ENCODE measurements at regions not wholly inside any gene's neighbourhood (a gene's known extent, or its start where the extent isn't known, plus 50 kb on each side); places are given as distances from the start of the nearest gene placed in this dataset.

- TF ChIP-seq RB1 (IDR thresholded peaks at IDR 0.05; ENCODE audit: borderline replicate concordance) (no peak), KLF5 (IDR thresholded peaks at IDR 0.05; ENCODE audit: partially characterized antibody) (no peak)
Measured at GRCh38 chr7:25066253-25066652, 58.8 kb downstream of the CYCS start (continued).

- DNase-seq (ENCODE audit: low read depth, low spot score) = no peak
- WGBS (ENCODE audit: insufficient coverage, insufficient replicate concordance, low lambda C conversion rate, missing lambda C conversion rate) = 76% methylated on average over 4 of the region's 4 CpGs
- TF ChIP-seq CUX1 (IDR thresholded peaks at IDR 0.05; ENCODE audit: insufficient replicate concordance, low read depth, low read length) = no peak
- no peak for TF ChIP-seq FOS (IDR thresholded peaks at IDR 0.05; ENCODE audit: borderline replicate concordance, extremely low read depth, insufficient read length)
- no peak for TF ChIP-seq HDAC2 (IDR thresholded peaks at IDR 0.05)
- TF ChIP-seq PKNOX1 (IDR thresholded peaks at IDR 0.05) = no peak
- no peak for TF ChIP-seq ATF3 (IDR thresholded peaks at IDR 0.05; ENCODE audit: borderline replicate concordance, extremely low read depth, low read depth, low read length)
- no peak for TF ChIP-seq ZBTB11 (CRISPR knock-in tag; IDR thresholded peaks at IDR 0.05)
- TF ChIP-seq NFXL1 (IDR thresholded peaks at IDR 0.05; ENCODE audit: borderline replicate concordance) = no peak
- TF ChIP-seq TARDBP (IDR thresholded peaks at IDR 0.05; ENCODE audit: borderline replicate concordance) = no peak
Measured at GRCh38 chr7:25062380-25062779, 62.7 kb downstream of the CYCS start.

More at GRCh38 chr7:25062380-25062779, 62.7 kb downstream of the CYCS start:
- CTCF ChIA-PET = interaction anchor here (1.6 to 3.5 kb wide), 4 partner anchors 30 to 250 kb away, joined by 3 to 15 read pairs (median 10); no protein-coding TSS in a partner anchor
- in situ Hi-C loops (cut with MboI) = loop anchor here (5.0 kb wide), 1 partner anchor 75 kb away; no protein-coding TSS in a partner anchor
- Histone ChIP-seq H3K9ac (ENCODE audit: control insufficient read depth, insufficient read depth, low read length) (no peak overlapping the region), H3K4me3 (no peak overlapping the region), H3K36me3 (ENCODE audit: control insufficient read depth in 2 of 2, insufficient read depth in 2 of 2, low read length in 1 of 2) (no peaks in the 10 kb centered on the region), H3K9me3 (replicated peaks; ENCODE audit: control insufficient read depth, insufficient read depth, low read length) (no peaks in the 10 kb centered on the region), H4K20me1 (ENCODE audit: control insufficient read depth, insufficient read depth) (no peaks in the 10 kb centered on the region), H2AFZ (ENCODE audit: control insufficient read depth, low read depth, low read length) (no peak overlapping the region), H3K4me2 (ENCODE audit: control insufficient read depth, insufficient read depth) (no peak overlapping the region), H3K27me3 (replicated peaks in 1 of 2; ENCODE audit: control insufficient read depth in 2 of 2, insufficient read depth in 2 of 2, low read length in 1 of 2) (no peaks in the 10 kb centered on the region; a peak in 1 of 4 replicates), H3K79me2 (ENCODE audit: control insufficient read depth, insufficient read depth, low read length) (no peaks in the 10 kb centered on the region), H3K4me1 (ENCODE audit: control insufficient read depth, insufficient read depth, low read length) (no peaks in the 10 kb centered on the region), H3K27ac (ENCODE audit: control insufficient read depth, insufficient read depth) (no peak overlapping the region)
- no TSS peak for BruUV-seq (replicated peaks)
- ATAC-seq (no peak), FAIRE-seq (no peak)
- POLR2A ChIA-PET = no interaction called here
- intact Hi-C loops (cut with micrococcal nuclease; ENCODE audit: unreplicated experiment) = no loop called here
- SMC1A ChIA-PET (ENCODE audit: uncharacterized antibody, unreplicated experiment) = interaction anchor here (1.0 to 2.2 kb wide), 6 partner anchors 9 to 225 kb away, joined by 3 to 9 read pairs (median 4); no protein-coding TSS in a partner anchor
- RAD21 ChIA-PET (ENCODE audit: unreplicated experiment) = interaction anchor here (1.3 kb wide), 2 partner anchors 8 to 242 kb away, joined by 5 to 6 read pairs; no protein-coding TSS in a partner anchor
